Nephron (organoid): ENCODE measurements at regions not wholly inside any gene's neighbourhood (a gene's known extent, or its start where the extent isn't known, plus 50 kb on each side); places are given as distances from the start of the nearest gene placed in this dataset.
"Not testable (repeated sequence)": the region's sequence is repeated elsewhere in the genome, so short reads cannot be mapped to it uniquely, and the experiment has no call there.

Experiments
- H3K27ac Mint-ChIP-seq, 3 experiments: 2 replicates each; pipeline ENCODE4 v1.8.0; 2020; ENCODE audit warnings: mixed read lengths in 3 of 3, mild to moderate bottlenecking in 2 of 3, moderate library complexity in 1 of 3
- H3K27me3 Mint-ChIP-seq: 2 replicates; pipeline ENCODE4 v1.8.0; 2021; ENCODE audit warnings: low read depth, mild to moderate bottlenecking, moderate library complexity, mixed read lengths
- H3K36me3 Mint-ChIP-seq: 2 replicates; pipeline ENCODE4 v1.8.0; 2020; ENCODE audit warnings: low read depth, mixed read lengths
- H3K4me1 Mint-ChIP-seq: 2 replicates; pipeline ENCODE4 v1.8.0; 2020; ENCODE audit warnings: mixed read lengths
- H3K4me3 Mint-ChIP-seq, 3 experiments: 2 replicates each; pipeline ENCODE4 v1.8.0; 2020; ENCODE audit warnings: mild to moderate bottlenecking in 3 of 3, mixed read lengths in 3 of 3, moderate library complexity in 2 of 3
- H3K9me3 Mint-ChIP-seq: 2 replicates; pipeline ENCODE4 v1.8.0; 2020; ENCODE audit warnings: mixed read lengths
- TF ChIP-seq, protein P1 (sequence below), 3 experiments: fragments of 200-600 bp; sonication (generic); IDR thresholded peaks; one replicate each; pipeline ENCODE4 v1.5.0; 2021; ENCODE audit warnings: antibody characterized with exemption in 3 of 3; ENCODE audit not compliant: unreplicated experiment in 3 of 3

GRCh38 chr3:164812042-164812441 is 266.3 kb downstream of the SI start:
- Mint-ChIP-seq H3K27ac (no peak overlapping the region), H3K9me3 (peaks cover 3% of the 10 kb centered on the region), H3K4me3 (no peak overlapping the region), H3K36me3 (no peaks in the 10 kb centered on the region), H3K4me1 (no peaks in the 10 kb centered on the region), H3K27me3 (no peaks in the 10 kb centered on the region)
- TF ChIP-seq, protein P1, sequence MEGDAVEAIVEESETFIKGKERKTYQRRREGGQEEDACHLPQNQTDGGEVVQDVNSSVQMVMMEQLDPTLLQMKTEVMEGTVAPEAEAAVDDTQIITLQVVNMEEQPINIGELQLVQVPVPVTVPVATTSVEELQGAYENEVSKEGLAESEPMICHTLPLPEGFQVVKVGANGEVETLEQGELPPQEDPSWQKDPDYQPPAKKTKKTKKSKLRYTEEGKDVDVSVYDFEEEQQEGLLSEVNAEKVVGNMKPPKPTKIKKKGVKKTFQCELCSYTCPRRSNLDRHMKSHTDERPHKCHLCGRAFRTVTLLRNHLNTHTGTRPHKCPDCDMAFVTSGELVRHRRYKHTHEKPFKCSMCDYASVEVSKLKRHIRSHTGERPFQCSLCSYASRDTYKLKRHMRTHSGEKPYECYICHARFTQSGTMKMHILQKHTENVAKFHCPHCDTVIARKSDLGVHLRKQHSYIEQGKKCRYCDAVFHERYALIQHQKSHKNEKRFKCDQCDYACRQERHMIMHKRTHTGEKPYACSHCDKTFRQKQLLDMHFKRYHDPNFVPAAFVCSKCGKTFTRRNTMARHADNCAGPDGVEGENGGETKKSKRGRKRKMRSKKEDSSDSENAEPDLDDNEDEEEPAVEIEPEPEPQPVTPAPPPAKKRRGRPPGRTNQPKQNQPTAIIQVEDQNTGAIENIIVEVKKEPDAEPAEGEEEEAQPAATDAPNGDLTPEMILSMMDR (IDR thresholded peaks at IDR 0.05; ENCODE audit: unreplicated experiment in 3 of 3): no peak

DNA sequence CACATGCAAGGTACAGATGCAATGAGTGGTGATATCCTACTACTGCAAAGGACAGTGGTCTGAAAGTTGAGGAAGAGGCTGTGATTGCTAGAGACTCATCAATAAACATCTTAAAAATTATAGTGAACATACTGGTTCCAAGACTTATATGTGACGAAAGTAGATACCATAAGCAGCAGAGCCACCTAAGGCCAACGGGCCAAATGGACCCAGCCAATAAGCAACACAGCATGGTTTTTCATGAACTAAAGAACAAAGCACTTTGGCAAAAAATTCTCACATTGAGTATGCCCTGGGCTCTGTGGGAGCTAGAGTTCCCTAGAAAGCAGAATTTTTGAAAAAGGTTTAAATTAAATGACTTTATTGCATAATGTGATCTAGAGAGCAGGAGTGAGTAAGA is 272.1 kb downstream of the SI start:
- no peaks in the 10 kb centered on the region for H3K4me1 Mint-ChIP-seq
- no peak overlapping the region for H3K4me3 Mint-ChIP-seq
- H3K27me3 Mint-ChIP-seq: no peaks in the 10 kb centered on the region
- no peaks in the 10 kb centered on the region for H3K36me3 Mint-ChIP-seq
- no peaks in the 10 kb centered on the region for H3K9me3 Mint-ChIP-seq
- TF ChIP-seq, protein P1 (IDR thresholded peaks at IDR 0.05; ENCODE audit: unreplicated experiment in 3 of 3): no peak
- H3K27ac Mint-ChIP-seq: no peak overlapping the region

DNA sequence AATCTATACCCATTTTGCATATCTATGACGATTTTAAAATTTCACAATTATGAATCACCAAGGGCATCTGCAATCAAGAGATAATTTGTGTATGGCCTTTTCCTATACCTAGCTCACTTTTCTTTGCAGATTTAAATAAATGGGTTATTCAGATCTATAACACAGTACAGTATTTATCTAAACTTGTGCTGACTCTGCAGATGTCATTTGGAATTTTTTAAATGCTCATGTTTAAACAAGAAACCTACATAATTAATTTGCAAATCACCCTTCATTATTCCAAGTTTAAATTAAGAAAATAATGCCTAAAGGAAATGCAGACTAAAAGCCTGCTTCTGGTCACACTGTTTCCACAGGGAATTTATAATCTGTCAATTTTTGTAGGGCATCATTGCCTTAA is 284.2 kb downstream of the SI start:
- H3K9me3 Mint-ChIP-seq: no peaks in the 10 kb centered on the region
- no peaks in the 10 kb centered on the region for H3K4me1 Mint-ChIP-seq
- H3K36me3 Mint-ChIP-seq: no peaks in the 10 kb centered on the region
- TF ChIP-seq, protein P1 (IDR thresholded peaks at IDR 0.05; ENCODE audit: unreplicated experiment in 3 of 3): no peak
- no peak overlapping the region for H3K27ac Mint-ChIP-seq
- no peaks in the 10 kb centered on the region for H3K27me3 Mint-ChIP-seq
- no peak overlapping the region for H3K4me3 Mint-ChIP-seq

DNA sequence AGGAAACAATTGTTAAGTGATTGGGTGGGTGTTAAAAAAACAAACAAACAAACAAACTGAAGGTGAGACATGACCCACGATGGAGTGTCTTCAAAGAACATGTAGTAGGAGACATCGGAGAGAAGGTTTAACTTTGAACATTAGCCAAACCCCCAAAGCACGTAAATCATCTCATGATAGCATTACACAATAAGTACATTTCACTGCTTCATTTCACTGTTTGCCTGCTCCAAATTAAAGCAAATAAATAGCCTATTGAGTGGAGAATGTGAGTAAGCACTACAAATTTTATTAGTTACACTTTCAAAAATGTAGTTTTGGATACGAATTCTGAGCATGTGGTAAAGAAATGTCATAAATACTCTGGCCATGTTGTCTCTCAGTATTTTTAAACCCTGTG is 287.0 kb downstream of the SI start:
- Mint-ChIP-seq H3K36me3 (no peaks in the 10 kb centered on the region), H3K4me3 (no peak overlapping the region), H3K27me3 (no peaks in the 10 kb centered on the region), H3K27ac (no peak overlapping the region), H3K9me3 (peaks cover 4% of the 10 kb centered on the region), H3K4me1 (no peaks in the 10 kb centered on the region)
- TF ChIP-seq, protein P1 (IDR thresholded peaks at IDR 0.05; ENCODE audit: unreplicated experiment in 3 of 3): no peak

GRCh38 chr3:164784407-164784806 is 293.9 kb downstream of the SI start:
- not testable (repeated sequence) for H3K27me3 Mint-ChIP-seq, H3K36me3 Mint-ChIP-seq, H3K9me3 Mint-ChIP-seq, H3K4me3 Mint-ChIP-seq, H3K4me1 Mint-ChIP-seq, H3K27ac Mint-ChIP-seq

DNA sequence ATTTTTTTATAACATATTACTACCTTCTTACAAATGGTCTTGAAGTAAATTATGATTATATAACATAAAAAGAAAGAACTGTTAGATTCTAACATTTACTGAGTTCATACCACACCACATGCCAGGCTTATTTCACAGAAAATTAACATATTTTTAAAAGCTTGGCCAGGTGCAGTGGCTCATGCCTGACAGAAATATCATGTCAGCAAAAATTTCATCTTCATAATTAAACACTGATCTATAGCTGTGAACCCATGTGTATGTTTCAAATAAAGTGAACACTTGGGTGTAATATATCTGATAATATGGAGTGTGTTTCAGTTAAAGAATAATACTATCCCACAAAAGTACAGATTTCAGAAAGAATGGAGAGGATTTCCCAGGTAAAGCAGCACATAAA is 296.5 kb downstream of the SI start:
- TF ChIP-seq, protein P1 (IDR thresholded peaks at IDR 0.05; ENCODE audit: unreplicated experiment in 3 of 3): no peak
- no peak overlapping the region for H3K27ac Mint-ChIP-seq
- peaks cover 7% of the 10 kb centered on the region for H3K9me3 Mint-ChIP-seq
- H3K4me1 Mint-ChIP-seq: no peaks in the 10 kb centered on the region
- H3K4me3 Mint-ChIP-seq: no peak overlapping the region
- no peaks in the 10 kb centered on the region for H3K36me3 Mint-ChIP-seq
- H3K27me3 Mint-ChIP-seq: no peaks in the 10 kb centered on the region
